HCT116 (cell line): ENCODE measurements at regions not wholly inside any gene's neighbourhood (a gene's known extent, or its start where the extent isn't known, plus 50 kb on each side); places are given as distances from the start of the nearest gene placed in this dataset.

ENCODE experiments used
- CEBPB ChIP-seq: IDR thresholded peaks from 2 replicates; pipeline ENCODE4 v1.6.1; 2012; ENCODE audit warnings: low read depth
- EGR1 ChIP-seq: IDR thresholded peaks from 2 replicates; pipeline ENCODE4 v1.6.1; 2012; ENCODE audit warnings: low read depth
- ELF1 ChIP-seq: IDR thresholded peaks from 2 replicates; pipeline ENCODE4 v1.6.1; 2012; ENCODE audit warnings: low read depth, borderline replicate concordance
- EZH2 ChIP-seq: fragments of 200-600 bp; sonication (generic); IDR thresholded peaks from 2 replicates; pipeline ENCODE4 v1.6.1; 2017; ENCODE audit warnings: antibody characterized with exemption, mixed run types
- EZH2phosphoT487 ChIP-seq: fragments of 200-600 bp; IDR thresholded peaks from 2 replicates; pipeline ENCODE4 v1.6.1; 2018; ENCODE audit warnings: antibody characterized with exemption, borderline replicate concordance
- POLR2A ChIP-seq: IDR thresholded peaks from 2 replicates; pipeline ENCODE4 v1.7.0; 2011; ENCODE audit warnings: borderline replicate concordance; ENCODE audit not compliant: insufficient read depth, insufficient read length; ENCODE audit errors: extremely low read depth
- POLR2AphosphoS5 ChIP-seq: IDR thresholded peaks from 2 replicates; pipeline ENCODE4 v1.6.1; 2011; ENCODE audit warnings: mild to moderate bottlenecking, low read depth, low read length, moderate library complexity
- SIN3A ChIP-seq: IDR thresholded peaks from 2 replicates; pipeline ENCODE4 v1.6.1; 2012; ENCODE audit warnings: low read depth
- SP1 ChIP-seq: IDR thresholded peaks from 2 replicates; pipeline ENCODE4 v1.6.1; 2012; ENCODE audit warnings: low read depth
- ZFX ChIP-seq: fragments of 450-650 bp; IDR thresholded peaks from 2 replicates; pipeline ENCODE4 v1.6.1; 2017
- TF ChIP-seq, protein P1 (sequence below), 3 experiments: fragments of 200-600 bp in 1 of 3; sonication (generic) in 1 of 3; IDR thresholded peaks in 2 of 3; conservative IDR thresholded peaks in 1 of 3; 2 replicates each; pipeline ENCODE4 v1.5.1; 2012 to 2017; ENCODE audit warnings: low read depth in 2 of 3, low read length in 2 of 3, antibody characterized with exemption in 1 of 3, borderline replicate concordance in 1 of 3, control low read depth in 1 of 3, mild to moderate bottlenecking in 1 of 3, mixed read lengths in 1 of 3, mixed run types in 1 of 3, moderate library complexity in 1 of 3; ENCODE audit not compliant: insufficient read depth in 1 of 3
- TF ChIP-seq, protein P2 (sequence below): IDR thresholded peaks from 2 replicates; pipeline ENCODE4 v1.6.1; 2012
- TF ChIP-seq, protein P3 (sequence below): IDR thresholded peaks from 2 replicates; pipeline ENCODE4 v1.6.1; 2012

DNA sequence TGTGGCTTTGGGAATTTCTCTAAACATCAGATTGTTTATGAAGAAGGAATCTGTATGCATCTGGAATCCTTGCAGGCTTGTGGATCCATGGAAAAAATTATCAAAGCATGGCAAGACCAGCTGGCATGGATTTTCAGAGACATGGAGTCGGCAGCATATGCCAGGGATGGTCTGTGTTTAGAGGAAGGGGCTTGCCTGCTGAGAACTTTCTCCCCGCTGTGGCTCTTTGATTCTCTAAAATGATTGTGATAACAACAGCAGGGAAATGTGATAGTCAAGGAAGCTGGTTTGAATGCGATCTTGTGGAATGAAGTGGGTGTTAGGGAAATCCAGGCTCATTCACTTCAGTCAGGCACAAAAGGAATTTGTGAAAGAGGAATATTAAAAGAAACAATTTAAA, 245.7 kb upstream of the THRB start:
- no peak for TF ChIP-seq CEBPB
- TF ChIP-seq, protein P1, sequence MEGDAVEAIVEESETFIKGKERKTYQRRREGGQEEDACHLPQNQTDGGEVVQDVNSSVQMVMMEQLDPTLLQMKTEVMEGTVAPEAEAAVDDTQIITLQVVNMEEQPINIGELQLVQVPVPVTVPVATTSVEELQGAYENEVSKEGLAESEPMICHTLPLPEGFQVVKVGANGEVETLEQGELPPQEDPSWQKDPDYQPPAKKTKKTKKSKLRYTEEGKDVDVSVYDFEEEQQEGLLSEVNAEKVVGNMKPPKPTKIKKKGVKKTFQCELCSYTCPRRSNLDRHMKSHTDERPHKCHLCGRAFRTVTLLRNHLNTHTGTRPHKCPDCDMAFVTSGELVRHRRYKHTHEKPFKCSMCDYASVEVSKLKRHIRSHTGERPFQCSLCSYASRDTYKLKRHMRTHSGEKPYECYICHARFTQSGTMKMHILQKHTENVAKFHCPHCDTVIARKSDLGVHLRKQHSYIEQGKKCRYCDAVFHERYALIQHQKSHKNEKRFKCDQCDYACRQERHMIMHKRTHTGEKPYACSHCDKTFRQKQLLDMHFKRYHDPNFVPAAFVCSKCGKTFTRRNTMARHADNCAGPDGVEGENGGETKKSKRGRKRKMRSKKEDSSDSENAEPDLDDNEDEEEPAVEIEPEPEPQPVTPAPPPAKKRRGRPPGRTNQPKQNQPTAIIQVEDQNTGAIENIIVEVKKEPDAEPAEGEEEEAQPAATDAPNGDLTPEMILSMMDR (IDR thresholded peaks at IDR 0.05 in 2 of 3, conservative IDR thresholded peaks at IDR 0.05 in 1 of 3; ENCODE audit: borderline replicate concordance in 1 of 3, insufficient read depth in 1 of 3, low read depth in 2 of 3, low read length in 2 of 3) = no peak
- no peak for TF ChIP-seq EGR1
- TF ChIP-seq, protein P2, sequence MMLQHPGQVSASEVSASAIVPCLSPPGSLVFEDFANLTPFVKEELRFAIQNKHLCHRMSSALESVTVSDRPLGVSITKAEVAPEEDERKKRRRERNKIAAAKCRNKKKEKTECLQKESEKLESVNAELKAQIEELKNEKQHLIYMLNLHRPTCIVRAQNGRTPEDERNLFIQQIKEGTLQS = no peak
- TF ChIP-seq EZH2 = no peak
- TF ChIP-seq POLR2A = no peak
- TF ChIP-seq ELF1 = no peak
- no peak for TF ChIP-seq POLR2AphosphoS5
- no peak for TF ChIP-seq SP1
- TF ChIP-seq, protein P3, sequence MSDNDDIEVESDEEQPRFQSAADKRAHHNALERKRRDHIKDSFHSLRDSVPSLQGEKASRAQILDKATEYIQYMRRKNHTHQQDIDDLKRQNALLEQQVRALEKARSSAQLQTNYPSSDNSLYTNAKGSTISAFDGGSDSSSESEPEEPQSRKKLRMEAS = no peak
- no peak for TF ChIP-seq EZH2phosphoT487
- TF ChIP-seq SIN3A = no peak
- TF ChIP-seq ZFX = no peak
